GM19025 (cell line): ENCODE measurements at regions not wholly inside any gene's neighbourhood (a gene's known extent, or its start where the extent isn't known, plus 50 kb on each side); places are given as distances from the start of the nearest gene placed in this dataset.

Experiments used
- ATAC-seq: cut with Tn5 transposase; IDR thresholded peaks from one replicate; pipeline ENCODE4 v1.9.1; 2021; ENCODE audit warnings: mild to moderate bottlenecking, low read depth, moderate library complexity; ENCODE audit not compliant: unreplicated experiment

GRCh38 chr6:91299544-91300491 is 712.9 kb upstream of the MAP3K7 start:
- ATAC-seq, result no peak

GRCh38 chr6:91298543-91299145 is 711.8 kb upstream of the MAP3K7 start:
- no peak for ATAC-seq

GRCh38 chr6:91293395-91293794 is 706.5 kb upstream of the MAP3K7 start:
- ATAC-seq, result no peak

- ATAC-seq, result no peak
These were observed 704.2 kb upstream of the MAP3K7 start for GRCh38 chr6:91291071-91291470.

GRCh38 chr6:91288741-91289140 is 701.9 kb upstream of the MAP3K7 start:
- ATAC-seq, result no peak

- no peak for ATAC-seq
These were observed 695.0 kb upstream of the MAP3K7 start for GRCh38 chr6:91281901-91282300.

GRCh38 chr6:91280494-91280830 is 693.6 kb upstream of the MAP3K7 start:
- ATAC-seq, result no peak

- no peak for ATAC-seq
These were observed 693.0 kb upstream of the MAP3K7 start for GRCh38 chr6:91279740-91280493.

- ATAC-seq, result no peak
These were observed 691.5 kb upstream of the MAP3K7 start for GRCh38 chr6:91278416-91278815.

- no peak for ATAC-seq
These were observed 689.4 kb upstream of the MAP3K7 start for GRCh38 chr6:91276315-91276714.

- ATAC-seq, result no peak
These were observed 686.9 kb upstream of the MAP3K7 start for GRCh38 chr6:91273729-91274128.

GRCh38 chr6:91271807-91272206 is 684.9 kb upstream of the MAP3K7 start:
- ATAC-seq, result no peak

- no peak for ATAC-seq
These were observed 682.1 kb upstream of the MAP3K7 start for GRCh38 chr6:91268941-91269340.

GRCh38 chr6:91267246-91267645 is 680.4 kb upstream of the MAP3K7 start:
- no peak for ATAC-seq

- no peak for ATAC-seq
These were observed 679.3 kb upstream of the MAP3K7 start for GRCh38 chr6:91266156-91266555.

- ATAC-seq, result no peak
These were observed 656.6 kb upstream of the MAP3K7 start for GRCh38 chr6:91243436-91243835.

GRCh38 chr6:91242614-91242949 is 655.7 kb upstream of the MAP3K7 start:
- ATAC-seq, result no peak

- no peak for ATAC-seq
These were observed 655.2 kb upstream of the MAP3K7 start for GRCh38 chr6:91241946-91242613.

GRCh38 chr6:91240878-91241603 is 654.2 kb upstream of the MAP3K7 start:
- peak; percentile 75 for ATAC-seq

GRCh38 chr6:91221072-91221720 is 634.3 kb upstream of the MAP3K7 start:
- ATAC-seq, result no peak
